Peyer's patch (tissue), 4 donors: ENCODE measurements at regions not wholly inside any gene's neighbourhood (a gene's known extent, or its start where the extent isn't known, plus 50 kb on each side); places are given as distances from the start of the nearest gene placed in this dataset.

Source experiments
- DNase-seq, 3 donors: peaks; one replicate each; pipeline ENCODE4 v3.0.0-alpha.2; 2017 to 2019
- H3K27ac ChIP-seq, 4 donors: fragments of 200-600 bp; sonication (generic); one replicate each; pipeline ENCODE4 v1.5.1; 2016 to 2019
- H3K27me3 ChIP-seq, 2 donors: fragments of 200-600 bp; sonication (generic); one replicate each; pipeline ENCODE4 v1.5.1; 2019
- H3K36me3 ChIP-seq, 3 donors: fragments of 200-600 bp; sonication (generic); one replicate each; pipeline ENCODE4 v1.5.1; 2016 to 2019
- H3K4me1 ChIP-seq, 4 donors: fragments of 200-600 bp; sonication (generic); one replicate each; pipeline ENCODE4 v1.5.1; 2016 to 2019
- H3K4me3 ChIP-seq, 4 donors: fragments of 200-600 bp; sonication (generic); 1 replicate in 3 of 4; 2 replicates in 1 of 4; pipeline ENCODE4 v1.5.1; 2016 to 2019; ENCODE audit warnings: mild to moderate bottlenecking in 1 of 4
- H3K9me3 ChIP-seq, 4 donors: fragments of 200-600 bp; sonication (generic); one replicate each; pipeline ENCODE4 v1.5.1; 2016 to 2019; ENCODE audit warnings: mild to moderate bottlenecking in 1 of 4
- CTCF ChIP-seq, 6 experiments: fragments of 450-650 bp in 4 of 6; fragments of 200-600 bp in 2 of 6; sonication (generic) in 1 of 6; IDR thresholded peaks; one replicate each; pipeline ENCODE4 v1.5.1; 2017 to 2019; ENCODE audit warnings: antibody characterized with exemption in 6 of 6, mild to moderate bottlenecking in 3 of 6, moderate library complexity in 1 of 6
- POLR2A ChIP-seq, 2 donors: fragments of 450-650 bp; IDR thresholded peaks; one replicate each; pipeline ENCODE4 v1.5.1; 2017; ENCODE audit warnings: antibody characterized with exemption in 2 of 2, mild to moderate bottlenecking in 2 of 2, moderate library complexity in 2 of 2

GRCh38 chr13:28579322-28579721 is 79.6 kb upstream of the POMP start:
- TF ChIP-seq POLR2A (IDR thresholded peaks at IDR 0.05) (no peak), CTCF (IDR thresholded peaks at IDR 0.05) (no peak)

GRCh38 chr13:28576067-28576466 is 81.1 kb upstream of the FLT1 start:
- no peaks in the 10 kb centered on the region for H3K9me3 ChIP-seq
- H3K36me3 ChIP-seq: no peaks in the 10 kb centered on the region
- peaks cover 0 to 4% (median 0%) of the 10 kb centered on the region in 4 donors for H3K4me1 ChIP-seq
- no peak for TF ChIP-seq CTCF (IDR thresholded peaks at IDR 0.05)
- TF ChIP-seq POLR2A (IDR thresholded peaks at IDR 0.05): no peak
- no peaks in the 10 kb centered on the region for H3K27me3 ChIP-seq
- H3K27ac ChIP-seq: no peak overlapping the region
- no peak for DNase-seq
- no peak overlapping the region for H3K4me3 ChIP-seq

More at GRCh38 chr13:28579322-28579721, 79.6 kb upstream of the POMP start:
- H3K36me3 ChIP-seq: no peaks in the 10 kb centered on the region
- no peak for DNase-seq
- H3K4me3 ChIP-seq: no peak overlapping the region
- H3K9me3 ChIP-seq: no peaks in the 10 kb centered on the region
- no peaks in the 10 kb centered on the region for H3K4me1 ChIP-seq
- H3K27ac ChIP-seq: no peak overlapping the region
- H3K27me3 ChIP-seq: no peaks in the 10 kb centered on the region

- H3K9me3 ChIP-seq: no peaks in the 10 kb centered on the region
- peak overlapping the region in 3 of 4 donors; percentile 35 to 77 (median 70) for H3K27ac ChIP-seq
- DNase-seq: peak in 2 of 3 donors; percentile 69 to 80
- H3K27me3 ChIP-seq: no peaks in the 10 kb centered on the region
- no peak for TF ChIP-seq POLR2A (IDR thresholded peaks at IDR 0.05)
- peak in 1 of 6 experiments; percentile 3 for TF ChIP-seq CTCF (IDR thresholded peaks at IDR 0.05)
- H3K4me1 ChIP-seq: peaks cover 0 to 4% (median 0%) of the 10 kb centered on the region in 4 donors
- H3K4me3 ChIP-seq: no peak overlapping the region
- H3K36me3 ChIP-seq: no peaks in the 10 kb centered on the region
These were observed 80.3 kb upstream of the FLT1 start for GRCh38 chr13:28575200-28575599.

- Histone ChIP-seq H3K36me3 (no peaks in the 10 kb centered on the region), H3K27me3 (no peaks in the 10 kb centered on the region), H3K4me3 (no peak overlapping the region), H3K4me1 (peaks cover 0 to 4% (median 0%) of the 10 kb centered on the region in 4 donors), H3K9me3 (no peaks in the 10 kb centered on the region), H3K27ac (peak overlapping the region in 3 of 4 donors; percentile 35 to 77 (median 70))
- TF ChIP-seq CTCF (IDR thresholded peaks at IDR 0.05) (no peak), POLR2A (IDR thresholded peaks at IDR 0.05) (no peak)
- peak in 1 of 3 donors; percentile 79 for DNase-seq
These were observed 79.8 kb upstream of the FLT1 start for GRCh38 chr13:28574617-28575142.

GRCh38 chr13:28573595-28574373 is 78.9 kb upstream of the FLT1 start:
- no peaks in the 10 kb centered on the region for H3K36me3 ChIP-seq
- DNase-seq: no peak
- H3K4me1 ChIP-seq: peaks cover 0 to 4% (median 0%) of the 10 kb centered on the region in 4 donors
- TF ChIP-seq CTCF (IDR thresholded peaks at IDR 0.05) (no peak), POLR2A (IDR thresholded peaks at IDR 0.05) (no peak)
- no peaks in the 10 kb centered on the region for H3K27me3 ChIP-seq
- no peak overlapping the region for H3K4me3 ChIP-seq
- H3K9me3 ChIP-seq: no peaks in the 10 kb centered on the region
- H3K27ac ChIP-seq: peak overlapping the region in 2 of 4 donors; percentile 70 to 77
